ENCODE measurements at regions not wholly inside any gene's neighbourhood (a gene's known extent, or its start where the extent isn't known, plus 50 kb on each side); places are given as distances from the start of the nearest gene placed in this dataset.
"Not testable (repeated sequence)": the region's sequence is repeated elsewhere in the genome, so short reads cannot be mapped to it uniquely, and the experiment has no call there.

DNA sequence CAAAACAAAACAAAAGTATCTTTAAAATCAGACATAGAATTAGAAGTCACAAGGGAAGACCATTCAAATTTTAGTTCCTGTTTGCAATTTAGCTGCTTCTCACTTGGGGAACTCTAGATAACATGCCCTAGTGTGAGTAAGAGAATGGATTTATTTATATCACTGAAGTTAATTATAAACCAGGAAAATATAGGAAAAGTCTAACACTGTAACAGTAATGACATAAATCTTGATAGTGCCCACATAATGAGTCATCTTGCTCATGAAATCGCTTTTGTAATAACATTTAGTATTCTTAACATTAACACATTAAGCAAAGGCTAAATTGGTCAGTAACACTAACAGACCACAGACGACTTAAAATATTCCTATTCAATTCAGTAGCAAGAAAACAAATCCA, 710.7 kb downstream of the STPG2 start:
- no peak overlapping the region for H3K27ac ChIP-seq (replicated peaks)
- DNase-seq (ENCODE audit: low read depth in 1 of 2, low spot score in 1 of 2), result no peak
- H3K27me3 ChIP-seq (ENCODE audit: insufficient read depth, poor library complexity, severe bottlenecking), result no peaks in the 10 kb centered on the region
- TF ChIP-seq, protein P1, sequence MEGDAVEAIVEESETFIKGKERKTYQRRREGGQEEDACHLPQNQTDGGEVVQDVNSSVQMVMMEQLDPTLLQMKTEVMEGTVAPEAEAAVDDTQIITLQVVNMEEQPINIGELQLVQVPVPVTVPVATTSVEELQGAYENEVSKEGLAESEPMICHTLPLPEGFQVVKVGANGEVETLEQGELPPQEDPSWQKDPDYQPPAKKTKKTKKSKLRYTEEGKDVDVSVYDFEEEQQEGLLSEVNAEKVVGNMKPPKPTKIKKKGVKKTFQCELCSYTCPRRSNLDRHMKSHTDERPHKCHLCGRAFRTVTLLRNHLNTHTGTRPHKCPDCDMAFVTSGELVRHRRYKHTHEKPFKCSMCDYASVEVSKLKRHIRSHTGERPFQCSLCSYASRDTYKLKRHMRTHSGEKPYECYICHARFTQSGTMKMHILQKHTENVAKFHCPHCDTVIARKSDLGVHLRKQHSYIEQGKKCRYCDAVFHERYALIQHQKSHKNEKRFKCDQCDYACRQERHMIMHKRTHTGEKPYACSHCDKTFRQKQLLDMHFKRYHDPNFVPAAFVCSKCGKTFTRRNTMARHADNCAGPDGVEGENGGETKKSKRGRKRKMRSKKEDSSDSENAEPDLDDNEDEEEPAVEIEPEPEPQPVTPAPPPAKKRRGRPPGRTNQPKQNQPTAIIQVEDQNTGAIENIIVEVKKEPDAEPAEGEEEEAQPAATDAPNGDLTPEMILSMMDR (IDR thresholded peaks at IDR 0.05; ENCODE audit: insufficient read depth, low read length), result no peak
- TF ChIP-seq POLR2AphosphoS5 (IDR thresholded peaks at IDR 0.05; ENCODE audit: low read depth), result no peak
- no peak for TF ChIP-seq SPI1 (IDR thresholded peaks at IDR 0.05; ENCODE audit: borderline replicate concordance, low read depth)
- no peak for TF ChIP-seq GABPA (IDR thresholded peaks at IDR 0.05; ENCODE audit: low read depth)
- TF ChIP-seq, protein P2, sequence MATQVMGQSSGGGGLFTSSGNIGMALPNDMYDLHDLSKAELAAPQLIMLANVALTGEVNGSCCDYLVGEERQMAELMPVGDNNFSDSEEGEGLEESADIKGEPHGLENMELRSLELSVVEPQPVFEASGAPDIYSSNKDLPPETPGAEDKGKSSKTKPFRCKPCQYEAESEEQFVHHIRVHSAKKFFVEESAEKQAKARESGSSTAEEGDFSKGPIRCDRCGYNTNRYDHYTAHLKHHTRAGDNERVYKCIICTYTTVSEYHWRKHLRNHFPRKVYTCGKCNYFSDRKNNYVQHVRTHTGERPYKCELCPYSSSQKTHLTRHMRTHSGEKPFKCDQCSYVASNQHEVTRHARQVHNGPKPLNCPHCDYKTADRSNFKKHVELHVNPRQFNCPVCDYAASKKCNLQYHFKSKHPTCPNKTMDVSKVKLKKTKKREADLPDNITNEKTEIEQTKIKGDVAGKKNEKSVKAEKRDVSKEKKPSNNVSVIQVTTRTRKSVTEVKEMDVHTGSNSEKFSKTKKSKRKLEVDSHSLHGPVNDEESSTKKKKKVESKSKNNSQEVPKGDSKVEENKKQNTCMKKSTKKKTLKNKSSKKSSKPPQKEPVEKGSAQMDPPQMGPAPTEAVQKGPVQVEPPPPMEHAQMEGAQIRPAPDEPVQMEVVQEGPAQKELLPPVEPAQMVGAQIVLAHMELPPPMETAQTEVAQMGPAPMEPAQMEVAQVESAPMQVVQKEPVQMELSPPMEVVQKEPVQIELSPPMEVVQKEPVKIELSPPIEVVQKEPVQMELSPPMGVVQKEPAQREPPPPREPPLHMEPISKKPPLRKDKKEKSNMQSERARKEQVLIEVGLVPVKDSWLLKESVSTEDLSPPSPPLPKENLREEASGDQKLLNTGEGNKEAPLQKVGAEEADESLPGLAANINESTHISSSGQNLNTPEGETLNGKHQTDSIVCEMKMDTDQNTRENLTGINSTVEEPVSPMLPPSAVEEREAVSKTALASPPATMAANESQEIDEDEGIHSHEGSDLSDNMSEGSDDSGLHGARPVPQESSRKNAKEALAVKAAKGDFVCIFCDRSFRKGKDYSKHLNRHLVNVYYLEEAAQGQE (IDR thresholded peaks at IDR 0.05; ENCODE audit: insufficient replicate concordance, low read depth), result no peak
- H3K4me3 ChIP-seq (replicated peaks; ENCODE audit: insufficient read depth, low read length), result no peak overlapping the region

DNA sequence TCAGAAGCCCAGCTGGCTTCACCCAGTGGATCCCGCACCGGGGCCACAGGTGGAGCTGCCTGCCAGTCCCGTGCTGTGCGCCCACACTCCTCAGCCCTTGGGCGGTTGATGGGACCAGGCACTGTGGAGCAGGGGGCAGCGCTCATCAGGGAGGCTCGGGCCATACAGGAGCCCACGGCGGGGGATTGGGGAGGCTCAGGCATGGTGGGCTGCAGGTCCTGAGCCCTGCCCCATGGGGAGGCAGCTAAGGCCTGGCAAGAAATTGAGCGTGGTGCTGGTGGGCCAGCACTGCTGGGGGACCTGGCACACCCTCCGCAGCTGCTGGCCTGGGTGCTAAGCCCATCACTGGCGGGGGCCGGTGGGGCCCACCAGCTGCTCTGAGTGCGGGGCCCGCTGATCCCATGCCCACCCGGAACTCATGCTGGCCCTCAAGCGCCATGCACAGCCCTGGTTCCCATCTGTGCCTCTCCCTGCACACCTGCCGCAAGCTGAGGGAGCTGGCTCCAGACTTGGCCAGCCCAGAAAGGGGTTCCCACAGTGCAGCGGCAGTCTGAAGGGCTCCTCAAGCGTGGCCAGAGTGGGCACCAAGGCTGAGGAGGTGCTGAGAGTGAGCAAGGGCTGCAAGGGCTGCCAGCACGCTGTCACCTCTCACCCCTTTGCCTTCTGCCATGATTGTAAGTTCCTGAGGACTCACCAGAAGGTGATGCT, 705.1 kb downstream of the STPG2 start:
- H3K27ac ChIP-seq (replicated peaks); H3K4me3 ChIP-seq (replicated peaks; ENCODE audit: insufficient read depth, low read length); H3K27me3 ChIP-seq (ENCODE audit: insufficient read depth, poor library complexity, severe bottlenecking); DNase-seq (ENCODE audit: low read depth in 1 of 2, low spot score in 1 of 2): not testable (repeated sequence)

DNA sequence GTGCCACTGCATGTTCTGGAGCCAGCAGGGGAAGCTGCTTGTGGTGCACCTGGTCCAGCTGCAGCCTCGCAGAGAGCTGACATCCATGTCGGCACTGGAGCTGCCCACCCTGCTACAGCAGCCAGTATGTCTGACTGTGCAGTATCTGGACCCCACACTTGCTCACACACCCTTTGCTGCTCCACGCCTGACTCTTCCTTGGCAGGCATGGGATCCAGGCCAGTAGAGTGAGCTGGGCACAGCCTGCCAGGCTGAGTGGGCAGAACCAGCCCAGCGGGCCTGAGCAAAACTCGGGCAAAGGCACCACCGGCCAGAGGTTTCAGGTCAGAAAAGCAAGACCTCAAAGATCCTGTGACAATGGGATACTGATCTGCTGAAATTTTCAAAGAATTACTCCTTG, 690.1 kb downstream of the STPG2 start:
- no peak overlapping the region for H3K4me3 ChIP-seq (replicated peaks; ENCODE audit: insufficient read depth, low read length)
- no peak for DNase-seq (ENCODE audit: low read depth in 1 of 2, low spot score in 1 of 2)
- H3K27ac ChIP-seq (replicated peaks), result no peak overlapping the region
- H3K27me3 ChIP-seq (ENCODE audit: insufficient read depth, poor library complexity, severe bottlenecking), result no peaks in the 10 kb centered on the region
- TF ChIP-seq GABPA (IDR thresholded peaks at IDR 0.05; ENCODE audit: low read depth), result no peak
- TF ChIP-seq, protein P2 (IDR thresholded peaks at IDR 0.05; ENCODE audit: insufficient replicate concordance, low read depth), result no peak
- TF ChIP-seq, protein P1 (IDR thresholded peaks at IDR 0.05; ENCODE audit: insufficient read depth, low read length), result no peak
- TF ChIP-seq POLR2AphosphoS5 (IDR thresholded peaks at IDR 0.05; ENCODE audit: low read depth), result no peak
- TF ChIP-seq SPI1 (IDR thresholded peaks at IDR 0.05; ENCODE audit: borderline replicate concordance, low read depth), result no peak

DNA sequence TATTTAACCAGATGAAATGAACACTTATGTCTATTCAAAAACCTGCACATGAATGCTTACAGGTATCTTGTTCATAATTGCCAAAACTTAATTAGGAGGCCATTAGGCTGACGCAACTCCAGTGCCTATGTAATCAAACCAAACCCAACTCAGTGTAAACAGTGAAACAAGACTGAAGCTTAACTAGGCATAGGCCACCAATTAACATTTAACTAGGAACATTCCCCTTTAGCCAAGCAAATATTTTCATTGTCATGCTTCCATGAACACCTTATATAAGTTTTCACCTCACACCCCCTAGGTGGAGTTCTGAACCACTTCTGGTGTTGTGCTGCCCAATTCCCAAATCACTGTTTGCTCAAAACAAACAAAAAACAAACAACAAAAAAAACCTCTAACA, 686.0 kb downstream of the STPG2 start:
- H3K4me3 ChIP-seq (replicated peaks; ENCODE audit: insufficient read depth, low read length), result no peak overlapping the region
- no peak for DNase-seq (ENCODE audit: low read depth in 1 of 2, low spot score in 1 of 2)
- H3K27me3 ChIP-seq (ENCODE audit: insufficient read depth, poor library complexity, severe bottlenecking), result no peaks in the 10 kb centered on the region
- H3K27ac ChIP-seq (replicated peaks), result no peak overlapping the region
- TF ChIP-seq GABPA (IDR thresholded peaks at IDR 0.05; ENCODE audit: low read depth), result no peak
- TF ChIP-seq, protein P2 (IDR thresholded peaks at IDR 0.05; ENCODE audit: insufficient replicate concordance, low read depth), result no peak
- TF ChIP-seq, protein P1 (IDR thresholded peaks at IDR 0.05; ENCODE audit: insufficient read depth, low read length), result no peak
- no peak for TF ChIP-seq SPI1 (IDR thresholded peaks at IDR 0.05; ENCODE audit: borderline replicate concordance, low read depth)
- no peak for TF ChIP-seq POLR2AphosphoS5 (IDR thresholded peaks at IDR 0.05; ENCODE audit: low read depth)

Measured in HL-60 (cell line).